Caco-2 (cell line): ENCODE measurements at regions not wholly inside any gene's neighbourhood (a gene's known extent, or its start where the extent isn't known, plus 50 kb on each side); places are given as distances from the start of the nearest gene placed in this dataset.

Source experiments
- BruUV-seq: library from RNA; stranded (reverse); fragments of 400-500 nt; replicated peaks from 2 replicates; lab custom pipeline; 2021; lab: Mats Ljungman, UMichigan
- CTCF ChIA-PET: fragments of 300-600 bp; sonication (Branson Sonifier 250); formaldehyde crosslinking; loops from one replicate; lab custom pipeline; 2022; ENCODE audit warnings: antibody characterized with exemption; lab: Charles Lee
- POLR2A ChIA-PET: fragments of 300-600 bp; sonication (Branson Sonifier 250); formaldehyde crosslinking; loops from one replicate; lab custom pipeline; 2022; ENCODE audit warnings: antibody characterized with exemption; lab: Charles Lee
- DNase-seq, 2 experiments: peaks; one replicate each; pipeline versions ENCODE4 v3.0.0 to v3.0.0-alpha.2; 2020 to 2022
- H3K27me3 ChIP-seq: replicated peaks from 2 replicates; pipeline ENCODE4 v1.6.0; 2011; ENCODE audit warnings: low read length; ENCODE audit not compliant: control insufficient read depth, insufficient read depth
- H3K36me3 ChIP-seq: 2 replicates; pipeline ENCODE4 v1.5.1; 2011; ENCODE audit warnings: low read length; ENCODE audit not compliant: control insufficient read depth, insufficient read depth
- H3K4me1 ChIP-seq: fragments of 250-450 bp; sonication (Bioruptor Pico); 2 replicates; pipeline ENCODE4 v1.5.1; 2020; ENCODE audit warnings: mild to moderate bottlenecking
- H3K4me3 ChIP-seq: 2 replicates; pipeline ENCODE4 v1.5.1; 2011; ENCODE audit warnings: low read depth, mild to moderate bottlenecking, control low read depth, low read length
- H3K9me3 ChIP-seq: fragments of 250-450 bp; sonication (Bioruptor Pico); 2 replicates; pipeline ENCODE4 v1.5.1; 2020; ENCODE audit warnings: mild to moderate bottlenecking, moderate library complexity
- H3K27ac Mint-ChIP-seq: one replicate; pipeline ENCODE4 v1.8.0; 2022; ENCODE audit warnings: mixed read lengths; ENCODE audit not compliant: unreplicated experiment
- H3K27me3 Mint-ChIP-seq: one replicate; pipeline ENCODE4 v1.8.0; 2022; ENCODE audit warnings: mixed read lengths; ENCODE audit not compliant: insufficient read depth, unreplicated experiment
- H3K36me3 Mint-ChIP-seq: one replicate; pipeline ENCODE4 v1.8.0; 2022; ENCODE audit warnings: mild to moderate bottlenecking, mixed read lengths; ENCODE audit not compliant: insufficient read depth, unreplicated experiment
- H3K4me1 Mint-ChIP-seq: one replicate; pipeline ENCODE4 v1.8.0; 2022; ENCODE audit warnings: low read depth, mixed read lengths; ENCODE audit not compliant: unreplicated experiment
- H3K4me3 Mint-ChIP-seq: one replicate; pipeline ENCODE4 v1.8.0; 2022; ENCODE audit warnings: mild to moderate bottlenecking, moderate library complexity, mixed read lengths; ENCODE audit not compliant: unreplicated experiment
- H3K9me3 Mint-ChIP-seq: one replicate; pipeline ENCODE4 v1.8.0; 2022; ENCODE audit warnings: mixed read lengths; ENCODE audit not compliant: unreplicated experiment
- intact Hi-C: fragments of 100-400 bp; cut with micrococcal nuclease; formaldehyde crosslinking; loops from one replicate; pipeline ENCODE4 v1.10.0; 2022; ENCODE audit not compliant: unreplicated experiment
- TF ChIP-seq, protein P1 (sequence below), 2 experiments: fragments of 200-600 bp in 1 of 2; IDR thresholded peaks; 1 replicate in 1 of 2; 2 replicates in 1 of 2; pipeline versions ENCODE4 v1.5.1 to v1.8.0; 2011 to 2022; ENCODE audit warnings: antibody characterized with exemption in 1 of 2, control low read depth in 1 of 2, inconsistent platforms in 1 of 2, low read depth in 1 of 2, low read length in 1 of 2, mild to moderate bottlenecking in 1 of 2, moderate library complexity in 1 of 2; ENCODE audit not compliant: insufficient read depth in 1 of 2, severe bottlenecking in 1 of 2, unreplicated experiment in 1 of 2

DNA sequence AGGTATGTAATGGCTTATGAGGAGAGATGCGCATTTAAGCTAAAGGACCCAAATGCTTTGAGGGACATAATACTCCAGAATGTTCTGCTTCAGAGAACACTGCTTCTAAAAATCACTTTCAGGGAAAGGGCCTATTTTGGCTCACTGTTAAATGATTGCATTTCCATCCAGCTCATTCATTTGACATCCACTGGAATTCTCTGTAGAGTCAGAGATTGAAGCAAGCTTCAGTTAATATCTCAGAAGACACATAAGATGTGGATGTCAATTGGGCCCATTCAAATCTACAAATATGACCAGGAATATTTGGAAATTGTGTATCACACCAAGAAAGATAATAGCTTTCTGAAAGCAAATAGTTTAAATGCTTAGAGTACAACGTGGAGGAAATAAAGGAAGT, 209.9 kb upstream of the VSTM2A start:
- DNase-seq: no peak
- no TSS peak for BruUV-seq
- H3K27me3 ChIP-seq: no peaks in the 10 kb centered on the region
- no peaks in the 10 kb centered on the region for H3K9me3 ChIP-seq
- H3K36me3 Mint-ChIP-seq: peaks cover 5% of the 10 kb centered on the region
- TF ChIP-seq, protein P1, sequence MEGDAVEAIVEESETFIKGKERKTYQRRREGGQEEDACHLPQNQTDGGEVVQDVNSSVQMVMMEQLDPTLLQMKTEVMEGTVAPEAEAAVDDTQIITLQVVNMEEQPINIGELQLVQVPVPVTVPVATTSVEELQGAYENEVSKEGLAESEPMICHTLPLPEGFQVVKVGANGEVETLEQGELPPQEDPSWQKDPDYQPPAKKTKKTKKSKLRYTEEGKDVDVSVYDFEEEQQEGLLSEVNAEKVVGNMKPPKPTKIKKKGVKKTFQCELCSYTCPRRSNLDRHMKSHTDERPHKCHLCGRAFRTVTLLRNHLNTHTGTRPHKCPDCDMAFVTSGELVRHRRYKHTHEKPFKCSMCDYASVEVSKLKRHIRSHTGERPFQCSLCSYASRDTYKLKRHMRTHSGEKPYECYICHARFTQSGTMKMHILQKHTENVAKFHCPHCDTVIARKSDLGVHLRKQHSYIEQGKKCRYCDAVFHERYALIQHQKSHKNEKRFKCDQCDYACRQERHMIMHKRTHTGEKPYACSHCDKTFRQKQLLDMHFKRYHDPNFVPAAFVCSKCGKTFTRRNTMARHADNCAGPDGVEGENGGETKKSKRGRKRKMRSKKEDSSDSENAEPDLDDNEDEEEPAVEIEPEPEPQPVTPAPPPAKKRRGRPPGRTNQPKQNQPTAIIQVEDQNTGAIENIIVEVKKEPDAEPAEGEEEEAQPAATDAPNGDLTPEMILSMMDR (IDR thresholded peaks at IDR 0.05; ENCODE audit: insufficient read depth in 1 of 2, low read depth in 1 of 2, low read length in 1 of 2, severe bottlenecking in 1 of 2, unreplicated experiment in 1 of 2): no peak
- H3K9me3 Mint-ChIP-seq: no peaks in the 10 kb centered on the region
- H3K4me3 Mint-ChIP-seq: no peak overlapping the region
- ChIA-PET CTCF (no interaction called here), POLR2A (no interaction called here)
- no peak overlapping the region for H3K27ac Mint-ChIP-seq
- no peaks in the 10 kb centered on the region for H3K36me3 ChIP-seq
- intact Hi-C loops: no loop called here
- H3K4me1 Mint-ChIP-seq: no peaks in the 10 kb centered on the region
- no peak overlapping the region for H3K4me3 ChIP-seq
- peaks cover 7% of the 10 kb centered on the region for H3K27me3 Mint-ChIP-seq
- no peaks in the 10 kb centered on the region for H3K4me1 ChIP-seq

DNA sequence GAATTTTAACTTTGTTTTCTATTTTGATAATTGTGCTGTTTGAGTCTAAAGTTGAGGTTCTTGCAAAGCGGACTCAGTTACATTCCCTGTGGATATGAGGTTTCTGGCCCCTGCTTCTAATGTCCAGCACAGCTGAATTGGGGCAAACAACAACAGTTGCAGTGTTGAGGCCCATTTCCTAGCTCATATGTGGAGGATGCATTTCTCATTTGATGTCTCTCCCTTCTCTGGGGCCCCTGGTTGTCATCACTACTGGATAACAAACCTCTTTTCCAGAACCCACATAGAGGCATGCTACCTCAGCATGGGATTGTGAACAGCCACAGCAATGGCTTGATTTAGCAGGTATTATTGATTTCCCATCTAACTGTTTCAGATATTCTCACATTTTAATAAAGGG, 208.2 kb upstream of the VSTM2A start:
- POLR2A ChIA-PET: no interaction called here
- no peak for DNase-seq
- peaks cover 7% of the 10 kb centered on the region for H3K27me3 Mint-ChIP-seq
- Histone ChIP-seq H3K36me3 (no peaks in the 10 kb centered on the region), H3K9me3 (no peaks in the 10 kb centered on the region), H3K27me3 (no peaks in the 10 kb centered on the region), H3K4me3 (no peak overlapping the region), H3K4me1 (no peaks in the 10 kb centered on the region)
- no peak overlapping the region for H3K4me3 Mint-ChIP-seq
- intact Hi-C loops: no loop called here
- TF ChIP-seq, protein P1 (IDR thresholded peaks at IDR 0.05; ENCODE audit: insufficient read depth in 1 of 2, low read depth in 1 of 2, low read length in 1 of 2, severe bottlenecking in 1 of 2, unreplicated experiment in 1 of 2): no peak
- H3K9me3 Mint-ChIP-seq: no peaks in the 10 kb centered on the region
- peaks cover 5% of the 10 kb centered on the region for H3K36me3 Mint-ChIP-seq
- CTCF ChIA-PET: no interaction called here
- no peaks in the 10 kb centered on the region for H3K4me1 Mint-ChIP-seq
- H3K27ac Mint-ChIP-seq: no peak overlapping the region
- no TSS peak for BruUV-seq

DNA sequence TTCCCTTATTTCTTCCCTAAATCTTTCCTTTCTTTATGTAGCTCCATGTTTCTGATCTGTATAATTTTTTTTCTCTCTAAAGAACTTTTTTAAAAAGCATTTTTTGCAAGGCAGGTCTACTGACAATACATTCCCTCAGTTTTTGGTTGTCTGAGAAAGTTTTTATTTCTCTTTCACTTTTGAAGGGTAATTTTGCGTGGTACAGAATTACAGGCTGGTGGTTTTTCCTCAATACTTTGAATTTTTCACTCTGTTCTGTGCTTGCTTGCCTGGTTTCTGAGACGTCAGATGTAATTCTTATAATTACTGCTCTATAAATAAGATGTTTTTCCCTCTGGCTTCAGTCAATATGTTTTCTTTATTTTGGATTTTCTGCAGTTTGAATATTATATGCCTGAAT, 205.4 kb upstream of the VSTM2A start:
- no peaks in the 10 kb centered on the region for H3K9me3 Mint-ChIP-seq
- DNase-seq: no peak
- CTCF ChIA-PET: no interaction called here
- no peaks in the 10 kb centered on the region for H3K36me3 ChIP-seq
- POLR2A ChIA-PET: no interaction called here
- peaks cover 5% of the 10 kb centered on the region for H3K36me3 Mint-ChIP-seq
- H3K4me3 Mint-ChIP-seq: no peak overlapping the region
- no peaks in the 10 kb centered on the region for H3K9me3 ChIP-seq
- no peak overlapping the region for H3K4me3 ChIP-seq
- no peaks in the 10 kb centered on the region for H3K4me1 ChIP-seq
- no peaks in the 10 kb centered on the region for H3K27me3 ChIP-seq
- H3K4me1 Mint-ChIP-seq: no peaks in the 10 kb centered on the region
- intact Hi-C loops: no loop called here
- no TSS peak for BruUV-seq
- no peak overlapping the region for H3K27ac Mint-ChIP-seq
- H3K27me3 Mint-ChIP-seq: peaks cover 7% of the 10 kb centered on the region
- TF ChIP-seq, protein P1 (IDR thresholded peaks at IDR 0.05; ENCODE audit: insufficient read depth in 1 of 2, low read depth in 1 of 2, low read length in 1 of 2, severe bottlenecking in 1 of 2, unreplicated experiment in 1 of 2): no peak
